GM10266 (cell line): ENCODE measurements at regions not wholly inside any gene's neighbourhood (a gene's known extent, or its start where the extent isn't known, plus 50 kb on each side); places are given as distances from the start of the nearest gene placed in this dataset.

ENCODE experiments used
- DNase-seq: peaks from one replicate; pipeline ENCODE4 v3.0.0; 2012; ENCODE audit errors: extremely low spot score
- CTCF ChIP-seq: IDR thresholded peaks from 2 replicates; pipeline ENCODE4 v1.5.1; 2012; ENCODE audit warnings: mild to moderate bottlenecking, low read depth; ENCODE audit not compliant: control insufficient read depth, insufficient read depth; ENCODE audit errors: missing control alignments

GRCh38 chr10:10816447-10816846 lies 201.2 kb upstream of the CELF2 start:
- no peak for DNase-seq
- no peak for TF ChIP-seq CTCF

DNA sequence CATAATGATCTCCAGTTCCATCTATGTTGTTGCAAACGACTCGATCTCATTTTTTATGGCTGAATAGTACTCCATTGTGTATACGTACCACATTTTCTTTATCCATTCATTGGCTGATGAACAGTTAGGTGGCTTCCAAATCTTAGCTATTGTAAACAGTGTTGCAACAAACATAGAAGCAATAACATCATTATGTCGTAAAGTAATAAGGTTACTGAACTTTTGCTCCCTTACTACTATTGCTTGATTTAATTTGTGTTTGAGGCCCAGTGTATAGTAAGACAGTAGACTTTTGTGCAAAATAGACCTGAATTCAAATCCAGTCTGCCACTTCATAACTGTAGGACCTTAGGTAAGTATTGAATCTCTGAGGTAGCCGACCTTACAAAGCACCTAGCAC lies 200.1 kb upstream of the CELF2 start:
- DNase-seq, result no peak
- TF ChIP-seq CTCF, result no peak

- no peak for DNase-seq
- no peak for TF ChIP-seq CTCF
These were observed 199.6 kb upstream of the CELF2 start for GRCh38 chr10:10818082-10818481.

DNA sequence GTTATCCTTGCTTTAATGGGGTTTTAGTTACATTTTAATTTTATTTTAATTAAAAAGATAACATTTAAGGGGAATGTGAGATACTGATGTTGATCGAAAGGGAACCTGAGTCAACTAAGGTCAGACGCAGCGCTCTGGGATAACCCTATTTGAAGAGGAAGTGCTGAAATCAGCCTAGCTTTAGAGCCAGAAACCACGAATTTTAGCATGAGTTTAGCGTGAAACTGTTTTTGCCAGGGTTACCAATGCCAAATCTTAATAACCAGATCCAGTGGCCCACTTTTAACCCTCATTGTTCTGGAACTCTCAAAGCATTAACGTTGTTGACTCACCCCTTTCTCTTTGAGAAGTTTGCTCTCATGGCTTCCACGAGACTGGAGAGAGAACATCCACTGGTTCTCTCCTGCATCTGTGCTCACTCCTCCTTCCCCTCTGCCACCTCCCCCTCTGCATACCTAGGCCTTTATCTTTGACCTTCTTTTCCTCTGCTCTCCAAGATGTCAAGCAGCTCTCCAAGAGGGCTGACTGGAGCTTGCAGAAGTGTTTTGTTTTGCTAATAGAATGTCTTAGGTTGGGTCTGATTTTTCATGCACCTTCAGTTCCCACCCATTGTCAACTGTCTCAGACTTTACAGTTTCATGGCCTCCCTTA lies 198.3 kb upstream of the CELF2 start:
- no peak for TF ChIP-seq CTCF
- DNase-seq, result no peak

- DNase-seq, result no peak
- TF ChIP-seq CTCF, result no peak
These were observed 195.7 kb upstream of the CELF2 start for GRCh38 chr10:10821926-10822325.

DNA sequence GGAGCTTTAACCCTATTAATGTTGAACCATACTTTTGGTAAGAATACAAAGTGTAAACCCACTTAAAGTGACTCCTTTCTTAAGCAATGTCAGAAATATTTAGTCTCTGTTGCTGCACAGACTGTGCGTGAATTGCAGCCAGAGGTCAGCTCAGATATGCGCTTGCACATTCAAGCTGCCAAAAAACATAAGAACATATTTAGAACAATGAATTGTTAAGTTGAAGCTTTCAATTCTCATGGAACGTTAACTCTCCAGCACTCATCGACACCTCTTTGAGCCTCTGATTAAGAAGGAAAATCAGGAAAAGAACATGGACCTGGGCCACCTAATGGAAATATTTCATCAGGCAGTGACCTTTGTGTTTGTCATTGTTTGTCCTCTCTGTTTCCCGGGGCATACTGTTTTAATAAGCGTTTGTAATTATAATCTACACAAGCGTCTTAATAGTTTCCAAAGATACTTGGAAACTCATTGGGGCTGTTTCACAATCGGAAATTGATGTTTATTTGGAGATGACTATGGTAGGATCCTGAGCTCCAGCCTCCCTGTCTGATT lies 193.0 kb upstream of the CELF2 start:
- TF ChIP-seq CTCF, result no peak
- no peak for DNase-seq

DNA sequence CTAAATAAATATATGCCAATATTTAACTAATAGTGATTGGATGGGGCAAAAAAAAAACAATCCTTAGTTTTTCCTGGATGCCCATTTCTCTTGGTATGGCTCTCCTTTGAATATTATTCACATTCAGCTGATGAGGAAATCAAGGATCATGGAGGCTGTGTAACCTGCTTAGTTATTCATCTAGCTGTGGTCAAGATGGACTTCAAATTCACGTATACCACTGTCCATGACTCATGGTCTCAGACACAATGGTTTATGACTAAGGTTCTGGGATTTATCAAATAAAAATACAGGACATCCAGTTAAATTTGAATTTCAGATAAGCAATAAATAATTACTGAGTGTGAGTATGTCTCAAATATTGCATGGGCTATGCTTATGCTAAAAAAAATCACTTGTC lies 191.5 kb upstream of the CELF2 start:
- DNase-seq, result no peak
- TF ChIP-seq CTCF, result no peak
